D721Med (cell line): ENCODE measurements at regions not wholly inside any gene's neighbourhood (a gene's known extent, or its start where the extent isn't known, plus 50 kb on each side); places are given as distances from the start of the nearest gene placed in this dataset.

Experiments used
- DNase-seq: peaks from one replicate; pipeline ENCODE4 v3.0.0; 2011; ENCODE audit warnings: low spot score; ENCODE audit not compliant: insufficient read length
- FAIRE-seq: peaks from 2 replicates; lab custom pipeline; 2011; peaks lifted over from hg19 to GRCh38; lab: Jason Lieb, UNC
- CTCF ChIP-seq: IDR thresholded peaks from 2 replicates; pipeline ENCODE4 v1.5.1; 2012; ENCODE audit warnings: mild to moderate bottlenecking, control low read depth; ENCODE audit not compliant: insufficient read depth; ENCODE audit errors: missing control alignments

- no peak for TF ChIP-seq CTCF
- no peak for FAIRE-seq
- no peak for DNase-seq
These were observed 615.0 kb upstream of the AGTR1 start for GRCh38 chr3:148082506-148083280.

- no peak for TF ChIP-seq CTCF
- DNase-seq (no peak), FAIRE-seq (no peak)
These were observed 614.0 kb upstream of the AGTR1 start for GRCh38 chr3:148083526-148084182.

- no peak for DNase-seq
- FAIRE-seq = no peak
- TF ChIP-seq CTCF = no peak
These were observed 612.8 kb upstream of the AGTR1 start for GRCh38 chr3:148084931-148085330.

GRCh38 chr3:148087601-148088371, 609.9 kb upstream of the AGTR1 start:
- FAIRE-seq (no peak), DNase-seq (no peak)
- TF ChIP-seq CTCF = no peak

GRCh38 chr3:148089171-148089570, 608.5 kb upstream of the AGTR1 start:
- FAIRE-seq (no peak), DNase-seq (no peak)
- TF ChIP-seq CTCF = no peak

GRCh38 chr3:148090156-148090555, 607.5 kb upstream of the AGTR1 start:
- no peak for FAIRE-seq
- TF ChIP-seq CTCF = no peak

More at GRCh38 chr3:148090156-148090555, 607.5 kb upstream of the AGTR1 start:
- no peak for DNase-seq
